ENCODE measurements at regions not wholly inside any gene's neighbourhood (a gene's known extent, or its start where the extent isn't known, plus 50 kb on each side); places are given as distances from the start of the nearest gene placed in this dataset.

DNA sequence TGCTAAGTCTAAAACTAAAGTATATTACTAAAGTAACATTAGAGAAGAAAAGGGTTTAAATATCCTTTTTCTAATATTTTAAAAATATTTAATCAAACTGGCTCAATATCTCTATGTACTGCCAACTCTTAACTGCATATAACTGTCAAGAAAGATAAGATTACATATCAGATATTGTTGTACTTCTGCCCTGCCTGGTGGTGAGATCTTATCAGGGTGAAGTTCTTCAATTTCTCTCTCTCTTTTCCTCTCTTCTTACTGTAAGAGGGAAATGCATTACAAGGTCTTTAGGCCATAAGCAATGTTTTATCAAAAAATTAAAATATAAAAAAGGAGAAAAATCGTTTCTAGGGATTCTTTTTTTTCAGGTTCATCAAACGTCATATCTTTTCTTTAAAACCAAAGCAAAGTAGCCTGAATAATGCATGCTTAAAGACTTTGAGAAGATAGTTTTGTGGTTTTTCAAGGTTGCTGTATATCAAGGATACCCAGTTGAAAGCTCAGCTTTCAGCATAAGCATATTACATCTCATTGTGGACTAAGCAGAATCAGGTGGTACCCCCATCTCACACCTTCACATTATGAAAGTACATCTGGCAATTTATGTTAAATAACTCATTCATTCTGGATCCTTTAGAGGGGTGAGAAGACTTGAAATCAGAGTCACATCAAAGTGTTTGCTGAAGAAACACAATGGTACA, 1625.7 kb upstream of the SLC10A2 start:
- TF ChIP-seq, protein P1, sequence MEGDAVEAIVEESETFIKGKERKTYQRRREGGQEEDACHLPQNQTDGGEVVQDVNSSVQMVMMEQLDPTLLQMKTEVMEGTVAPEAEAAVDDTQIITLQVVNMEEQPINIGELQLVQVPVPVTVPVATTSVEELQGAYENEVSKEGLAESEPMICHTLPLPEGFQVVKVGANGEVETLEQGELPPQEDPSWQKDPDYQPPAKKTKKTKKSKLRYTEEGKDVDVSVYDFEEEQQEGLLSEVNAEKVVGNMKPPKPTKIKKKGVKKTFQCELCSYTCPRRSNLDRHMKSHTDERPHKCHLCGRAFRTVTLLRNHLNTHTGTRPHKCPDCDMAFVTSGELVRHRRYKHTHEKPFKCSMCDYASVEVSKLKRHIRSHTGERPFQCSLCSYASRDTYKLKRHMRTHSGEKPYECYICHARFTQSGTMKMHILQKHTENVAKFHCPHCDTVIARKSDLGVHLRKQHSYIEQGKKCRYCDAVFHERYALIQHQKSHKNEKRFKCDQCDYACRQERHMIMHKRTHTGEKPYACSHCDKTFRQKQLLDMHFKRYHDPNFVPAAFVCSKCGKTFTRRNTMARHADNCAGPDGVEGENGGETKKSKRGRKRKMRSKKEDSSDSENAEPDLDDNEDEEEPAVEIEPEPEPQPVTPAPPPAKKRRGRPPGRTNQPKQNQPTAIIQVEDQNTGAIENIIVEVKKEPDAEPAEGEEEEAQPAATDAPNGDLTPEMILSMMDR (IDR thresholded peaks at IDR 0.05) = no peak
- no peak for TF ChIP-seq POLR2A (IDR thresholded peaks at IDR 0.05)

Data from lower leg skin (tissue), 3 donors.